Hematopoietic multipotent progenitor cell treated with erythropoietin and hydrocortisone succinate and interleukin-3 and kit ligand, for 17 days (in vitro differentiated cells): ENCODE measurements at regions not wholly inside any gene's neighbourhood (a gene's known extent, or its start where the extent isn't known, plus 50 kb on each side); places are given as distances from the start of the nearest gene placed in this dataset.
"Not testable (repeated sequence)": the region's sequence is repeated elsewhere in the genome, so short reads cannot be mapped to it uniquely, and the experiment has no call there.

Experiments
- DNase-seq: peaks from one replicate; pipeline ENCODE4 v3.0.0-alpha.2; 2015; ENCODE audit warnings: low spot score

DNA sequence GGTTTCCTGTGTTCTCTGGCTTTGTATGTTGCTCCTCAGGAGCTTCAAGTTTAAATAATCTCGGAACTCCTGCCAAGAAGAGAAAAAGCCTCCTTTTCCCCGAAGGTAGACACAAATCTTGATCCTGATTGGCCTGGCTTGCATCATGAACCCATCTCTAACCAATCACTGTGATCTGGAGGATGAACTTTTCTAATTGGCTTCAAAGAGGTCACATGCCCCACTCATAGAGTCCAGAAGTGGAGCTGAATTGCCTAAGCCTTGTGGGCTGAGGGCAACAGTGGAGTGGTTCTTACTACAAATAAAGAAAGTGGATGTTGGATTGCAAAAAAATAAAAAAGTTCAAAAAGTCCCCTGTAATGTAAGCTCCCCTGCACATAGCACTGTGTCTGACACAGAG is 245.9 kb downstream of the MID1IP1 start:
- no peak for DNase-seq

DNA sequence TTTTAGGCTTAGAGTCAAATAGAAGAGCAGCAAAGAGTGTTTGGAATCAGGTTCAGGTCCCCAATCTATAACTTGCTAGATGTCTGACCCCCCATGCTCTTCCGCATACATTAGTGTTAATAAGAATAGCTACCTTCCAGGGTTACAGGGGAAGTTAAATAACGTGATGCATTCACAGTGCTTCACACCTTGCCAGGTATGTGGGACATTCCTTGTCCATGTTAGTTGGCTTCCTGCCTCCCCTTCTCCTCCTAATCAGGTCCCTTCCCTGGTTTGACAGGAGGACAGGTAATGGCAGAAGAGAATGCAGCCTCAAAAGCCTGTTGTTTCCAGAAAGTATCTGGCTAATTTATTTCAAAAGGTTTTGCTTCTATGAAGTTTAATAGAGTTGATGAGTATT is 248.7 kb downstream of the MID1IP1 start:
- no peak for DNase-seq

DNA sequence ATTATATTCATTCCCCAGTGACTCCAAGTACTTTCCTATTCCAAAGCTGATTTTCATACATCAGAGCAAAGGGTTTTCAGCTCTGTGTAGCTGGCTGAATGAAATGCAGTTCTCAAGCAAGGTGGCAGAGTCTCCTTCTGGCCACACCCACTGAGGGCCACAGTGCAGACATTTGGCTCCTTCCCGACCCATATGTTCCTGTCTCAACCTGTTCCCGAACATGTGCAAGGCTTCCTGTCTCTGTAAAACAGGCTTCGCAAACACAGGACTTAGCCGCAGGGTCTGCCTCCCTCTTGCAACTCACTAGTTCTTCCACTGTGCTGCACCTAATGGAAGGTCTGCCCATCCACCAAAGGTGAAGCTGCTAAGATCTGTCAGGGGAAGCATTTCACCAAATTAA is 249.2 kb downstream of the MID1IP1 start:
- DNase-seq: no peak

DNA sequence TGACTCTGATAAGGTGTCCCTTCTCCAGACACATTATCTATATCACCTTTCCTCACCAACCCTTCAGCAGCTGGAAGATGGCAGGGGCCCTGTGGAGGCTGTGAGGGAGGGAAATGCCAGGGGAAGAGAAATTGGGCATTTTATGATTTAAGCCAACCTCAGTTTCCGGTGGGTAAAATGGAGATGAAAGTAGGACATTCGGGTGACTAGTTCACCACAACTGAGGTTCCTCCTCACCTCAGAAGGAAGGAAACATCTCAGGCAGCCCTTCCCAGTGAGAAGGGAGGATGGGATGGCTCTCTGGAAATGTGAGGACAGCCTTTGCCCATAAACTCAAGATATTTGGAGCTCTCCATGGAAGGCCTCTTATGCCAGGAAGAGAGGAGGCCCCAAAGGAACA is 251.5 kb downstream of the MID1IP1 start:
- no peak for DNase-seq

DNA sequence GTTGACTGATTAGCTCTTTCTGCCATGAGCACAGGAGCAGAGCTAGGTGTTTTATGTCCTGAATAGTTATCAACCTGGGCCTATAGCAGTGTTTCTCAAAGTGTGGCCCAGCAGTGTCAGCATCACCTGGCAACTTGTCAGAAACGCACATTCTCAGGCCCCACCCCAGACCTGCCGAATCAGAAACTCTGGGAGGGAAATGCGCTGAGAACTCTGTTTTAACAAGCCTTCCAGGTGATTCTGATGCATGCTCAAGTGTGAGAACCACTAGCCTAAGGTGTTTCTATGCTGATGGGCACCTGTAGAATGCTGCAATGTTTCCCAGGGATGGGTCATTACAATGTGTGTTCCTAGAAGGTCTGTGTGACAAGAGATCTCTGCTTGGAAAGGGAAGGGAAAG is 257.5 kb downstream of the MID1IP1 start:
- no peak for DNase-seq

DNA sequence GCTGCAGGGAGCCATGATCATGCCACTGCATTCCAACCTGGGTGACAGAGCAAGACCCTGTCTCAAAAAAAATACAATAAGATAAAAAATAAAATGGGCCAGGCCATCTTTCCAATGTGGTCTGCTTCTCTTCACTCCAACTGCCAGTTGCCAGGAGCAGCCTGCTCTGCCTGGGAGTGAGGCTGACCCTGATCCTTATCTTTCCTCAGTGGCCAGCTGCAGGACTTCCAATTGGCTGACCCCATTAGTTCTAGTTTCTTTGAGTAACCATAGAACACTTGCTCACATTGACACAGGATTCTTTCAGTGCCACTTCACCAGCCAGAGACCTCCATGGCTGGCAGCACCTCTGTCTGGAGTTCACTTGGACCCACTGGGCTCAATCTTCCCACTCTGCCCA is 258.6 kb downstream of the MID1IP1 start:
- DNase-seq: no peak

DNA sequence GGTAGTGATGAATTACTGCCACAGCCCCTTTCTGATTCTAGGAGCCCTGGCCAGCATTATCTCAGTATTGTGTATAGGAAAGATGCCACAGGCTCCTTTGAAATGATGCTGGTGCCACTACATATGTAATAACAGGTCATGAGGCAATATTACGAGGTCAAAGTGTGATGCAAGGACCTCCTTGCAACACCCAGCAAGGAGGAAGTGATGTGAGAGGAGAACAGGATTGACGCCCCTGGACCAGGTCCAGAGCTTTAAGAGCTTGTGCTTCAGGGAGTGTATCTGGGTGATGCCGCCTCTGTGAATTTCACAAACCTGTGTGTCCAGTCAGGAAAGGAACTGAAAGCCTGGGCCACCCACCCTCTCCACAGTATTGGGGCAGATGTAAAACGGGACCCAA is 261.8 kb downstream of the MID1IP1 start:
- no peak for DNase-seq

DNA sequence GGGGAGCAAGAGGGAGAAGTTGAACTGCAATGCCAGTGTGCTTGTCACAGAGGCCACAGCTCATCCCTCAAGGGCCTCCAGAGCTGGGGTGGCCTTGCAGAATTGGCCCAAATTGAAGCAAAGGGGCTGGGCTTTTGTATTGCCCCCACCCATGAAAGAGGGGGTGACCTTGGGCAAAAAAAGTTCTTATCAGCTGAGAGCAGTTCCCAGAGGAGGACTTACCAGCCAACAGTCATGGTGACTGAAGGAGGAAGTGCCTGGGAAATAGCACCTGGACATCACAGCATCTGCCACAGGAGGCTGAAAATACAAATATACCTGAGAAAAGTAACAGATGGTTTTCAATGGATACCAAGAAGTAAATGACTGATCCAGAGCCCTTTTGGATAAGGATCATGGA is 262.4 kb downstream of the MID1IP1 start:
- DNase-seq: no peak

DNA sequence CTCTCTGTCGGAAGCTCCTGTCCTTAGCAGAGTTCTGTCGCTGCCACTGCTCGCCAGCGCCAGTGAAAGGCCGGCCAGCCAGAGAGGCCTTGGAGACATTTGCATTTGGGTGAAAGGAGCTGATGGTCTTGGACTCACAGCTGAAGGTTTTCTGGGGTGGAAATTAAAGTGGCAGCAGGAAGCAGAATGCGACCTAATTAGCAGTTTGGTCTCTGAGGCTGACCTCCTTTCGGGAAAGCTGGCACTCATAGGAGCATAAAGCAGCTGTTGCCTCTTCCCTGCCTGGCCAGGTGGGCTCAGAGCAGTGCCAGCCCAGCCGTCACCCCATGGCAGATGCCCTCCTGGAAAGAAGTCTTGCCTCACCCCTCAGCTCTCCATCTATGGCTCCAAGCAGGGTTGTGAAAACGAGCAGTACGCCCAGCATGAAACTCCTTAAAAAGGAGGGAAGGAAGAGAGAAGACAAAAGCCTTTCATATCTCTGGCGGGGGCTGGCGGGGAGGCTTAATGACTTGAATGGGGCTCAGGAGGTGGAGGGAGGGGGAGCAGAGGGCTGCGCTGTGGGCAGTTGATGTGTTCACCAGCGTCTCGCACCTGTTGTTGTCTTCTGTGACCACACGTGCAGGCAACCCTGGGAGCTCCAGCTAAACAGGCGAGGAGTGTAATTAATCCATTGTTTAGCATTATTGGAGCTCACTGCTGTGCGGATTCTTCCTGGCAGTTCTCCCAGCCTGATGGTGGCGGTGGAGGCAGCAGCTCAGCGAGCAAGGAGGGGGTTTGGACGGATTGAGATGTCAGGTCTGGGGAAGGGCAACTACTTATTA is 264.0 kb downstream of the MID1IP1 start:
- DNase-seq: no peak

DNA sequence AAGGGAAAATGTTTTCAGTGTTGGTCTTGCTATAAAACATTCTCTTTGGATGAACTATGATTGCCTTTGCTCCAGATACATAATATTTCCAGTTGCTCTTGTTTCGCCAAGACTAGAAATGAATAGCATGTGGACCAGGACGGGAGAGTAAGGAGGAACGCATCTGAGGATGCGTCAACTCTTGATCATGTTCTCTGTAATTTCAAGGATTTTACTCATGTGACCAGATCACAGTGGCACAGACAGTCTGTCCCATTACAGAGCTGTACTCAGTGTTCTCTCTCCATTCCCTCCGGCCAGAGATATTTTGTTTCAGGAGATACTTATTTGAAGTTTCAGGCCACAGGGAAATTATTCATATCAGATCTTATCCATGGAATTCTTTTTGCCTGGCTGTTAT is 266.6 kb downstream of the MID1IP1 start:
- DNase-seq: no peak

DNA sequence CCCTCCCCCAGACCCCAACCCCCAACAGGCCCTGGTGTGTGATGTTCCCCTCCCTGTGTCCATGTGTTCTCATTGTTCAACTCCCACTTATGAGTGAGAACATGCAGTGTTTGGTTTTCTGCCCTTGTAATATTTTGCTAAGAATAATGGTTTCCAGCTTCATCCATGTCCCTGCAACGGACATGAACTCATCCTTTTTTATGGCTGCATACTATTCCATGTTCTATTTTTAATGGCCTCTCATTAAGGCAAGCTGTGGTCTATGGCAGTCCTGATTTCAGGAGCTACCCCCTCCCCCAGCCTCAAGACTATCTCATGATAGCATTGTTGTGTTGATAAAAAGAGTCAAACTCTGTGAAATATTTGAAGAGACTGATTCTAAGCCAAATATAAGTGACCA is 267.4 kb downstream of the MID1IP1 start:
- DNase-seq: not testable (repeated sequence)

DNA sequence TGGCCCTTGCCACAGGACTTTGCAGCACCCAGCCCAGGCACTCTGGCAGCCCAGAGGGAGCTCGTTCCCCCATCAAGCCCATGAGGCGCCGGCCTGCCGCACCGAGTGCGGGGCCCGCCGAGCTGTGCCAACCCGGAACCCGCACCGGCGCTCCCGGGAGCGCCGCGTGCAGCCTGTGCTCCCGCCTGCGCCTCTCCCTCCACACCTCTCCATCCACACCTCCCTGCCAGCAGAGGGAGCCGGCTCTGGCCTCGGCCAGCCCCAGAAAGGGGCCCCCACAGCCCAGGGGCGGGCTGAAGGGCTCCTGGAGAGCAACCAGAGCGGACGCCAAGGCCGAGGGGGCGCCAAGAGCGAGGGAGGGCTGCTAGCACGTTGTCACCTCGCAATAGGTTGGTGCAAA is 268.8 kb downstream of the MID1IP1 start:
- no peak for DNase-seq

DNA sequence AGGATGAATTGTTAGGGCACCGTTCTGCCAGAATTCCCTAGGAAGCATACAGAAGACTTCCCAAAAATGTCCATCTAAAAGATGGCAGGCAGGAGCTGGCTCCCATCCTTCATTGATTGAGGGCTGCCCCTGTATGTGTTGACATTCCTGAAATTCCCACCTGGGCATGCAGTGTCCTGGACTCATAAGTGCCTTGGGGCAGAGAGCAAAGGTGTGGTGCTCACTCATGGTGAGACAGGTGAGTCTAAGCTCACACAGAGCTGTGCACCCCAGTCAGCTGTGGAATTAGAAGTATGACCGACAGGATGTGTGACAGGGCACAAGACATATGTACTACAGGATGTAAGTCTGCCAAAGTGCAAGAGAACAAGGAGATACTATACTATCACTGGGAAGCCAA is 271.9 kb downstream of the MID1IP1 start:
- no peak for DNase-seq

DNA sequence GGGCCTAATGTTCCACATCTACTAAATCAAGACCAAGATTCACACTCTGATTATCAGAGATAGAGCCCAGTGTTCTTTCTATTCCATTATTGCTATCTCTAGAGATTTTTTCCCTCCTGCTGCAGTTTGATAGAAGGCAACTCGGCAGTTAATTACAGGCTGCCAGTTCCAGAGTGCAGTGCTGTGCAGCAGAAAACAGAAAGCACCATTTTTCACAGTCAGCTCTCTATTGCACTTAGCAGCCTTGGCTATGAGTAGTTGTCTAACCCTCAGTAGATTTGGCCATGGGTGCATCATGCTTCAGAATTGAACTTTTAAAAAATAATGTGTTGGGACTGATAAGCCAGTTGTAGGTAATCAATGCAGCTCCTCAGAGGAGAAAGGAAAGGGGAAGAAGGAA is 295.3 kb downstream of the MID1IP1 start:
- no peak for DNase-seq

DNA sequence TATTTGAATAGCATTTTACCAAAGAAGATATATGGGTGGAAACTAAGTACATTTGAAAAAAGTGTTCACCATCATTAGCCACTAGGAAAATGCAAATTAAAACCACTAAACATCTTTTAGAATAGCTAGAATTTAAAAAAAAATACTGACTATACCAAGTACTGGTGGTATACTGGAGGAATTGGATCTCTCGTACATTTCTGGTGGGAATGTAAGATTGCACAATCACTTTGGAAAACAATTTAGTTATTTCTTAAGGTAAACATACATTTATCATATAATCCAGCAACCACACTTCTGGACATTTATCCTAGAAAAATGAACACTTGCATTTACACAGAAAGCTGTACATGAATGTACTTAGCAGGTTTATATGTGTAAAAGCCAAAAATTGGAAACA is 303.5 kb downstream of the MID1IP1 start:
- DNase-seq: no peak

DNA sequence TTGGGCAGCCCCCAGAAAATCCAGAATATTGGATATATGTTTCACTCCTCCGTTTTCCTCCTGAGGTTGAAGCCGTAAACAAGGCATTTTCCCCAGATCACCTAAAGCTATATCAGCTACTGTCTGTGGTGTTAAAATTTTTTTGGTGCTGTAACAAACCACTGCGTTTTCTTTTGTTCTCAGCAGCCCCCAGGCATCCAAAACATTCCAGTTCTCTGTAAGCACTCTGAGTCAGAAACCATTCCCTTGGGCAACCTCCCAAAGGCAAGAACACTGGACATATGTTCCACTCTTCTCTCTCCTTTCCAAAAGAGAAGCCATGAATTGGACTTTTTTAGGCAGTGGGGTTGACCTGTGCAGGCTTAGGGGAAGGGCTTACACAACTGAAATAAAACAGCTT is 310.9 kb downstream of the MID1IP1 start:
- DNase-seq: no peak

DNA sequence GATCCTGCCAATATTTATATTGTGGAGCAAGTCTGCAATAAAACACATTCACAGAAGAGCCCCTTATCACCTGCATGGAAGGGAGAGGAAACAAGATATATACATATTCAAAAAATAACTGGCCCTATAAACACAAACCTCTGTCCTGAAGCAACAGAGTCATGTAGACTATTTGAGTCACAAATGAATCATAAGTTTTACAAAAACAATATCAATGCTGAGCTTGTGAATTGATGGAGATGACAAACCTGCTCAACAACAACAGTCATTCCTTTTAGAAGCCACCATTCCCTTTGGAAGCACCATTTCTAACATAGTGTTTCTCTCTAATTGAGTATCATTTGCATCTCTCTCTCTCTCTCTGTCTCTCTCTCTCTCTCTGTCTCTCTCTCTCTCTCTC is 313.9 kb downstream of the MID1IP1 start:
- DNase-seq: no peak

DNA sequence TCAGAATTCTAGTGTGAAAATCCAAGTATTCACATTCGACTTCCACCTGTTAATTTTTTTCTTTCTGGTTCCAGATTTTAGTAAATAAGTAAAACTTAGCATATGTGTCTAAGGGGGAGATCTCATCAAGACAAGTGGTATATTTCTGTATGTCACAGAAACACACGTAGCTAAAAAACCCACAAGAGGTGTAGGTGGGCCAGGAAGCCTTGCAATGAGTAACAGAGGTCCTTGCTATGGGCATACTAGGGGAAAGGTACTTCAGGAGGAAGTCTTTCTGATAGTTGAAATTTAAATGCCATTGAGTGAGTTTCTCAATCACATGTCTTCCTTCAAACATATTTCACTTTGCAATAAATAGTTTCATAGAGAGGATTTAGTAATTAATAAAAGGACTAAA is 315.8 kb downstream of the MID1IP1 start:
- no peak for DNase-seq

DNA sequence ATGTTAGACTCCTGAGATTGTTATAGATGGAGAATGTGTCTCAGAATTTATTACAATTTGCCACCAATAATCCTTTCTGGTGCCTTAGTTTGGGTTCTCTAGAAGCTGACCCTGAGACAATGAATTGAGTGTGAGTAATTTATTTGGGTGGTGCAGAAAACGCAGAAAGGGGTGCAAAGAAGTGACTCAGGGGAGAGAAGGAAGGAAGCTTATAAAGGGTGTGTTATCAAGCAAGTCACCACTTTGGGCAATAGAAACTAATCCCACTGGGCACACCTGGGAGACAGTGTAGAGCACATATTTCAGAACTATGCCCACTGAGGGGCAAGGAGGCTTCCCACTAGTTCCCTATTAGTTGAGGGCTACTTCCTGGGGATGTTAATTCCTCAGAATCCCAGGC is 320.6 kb downstream of the MID1IP1 start:
- no peak for DNase-seq

DNA sequence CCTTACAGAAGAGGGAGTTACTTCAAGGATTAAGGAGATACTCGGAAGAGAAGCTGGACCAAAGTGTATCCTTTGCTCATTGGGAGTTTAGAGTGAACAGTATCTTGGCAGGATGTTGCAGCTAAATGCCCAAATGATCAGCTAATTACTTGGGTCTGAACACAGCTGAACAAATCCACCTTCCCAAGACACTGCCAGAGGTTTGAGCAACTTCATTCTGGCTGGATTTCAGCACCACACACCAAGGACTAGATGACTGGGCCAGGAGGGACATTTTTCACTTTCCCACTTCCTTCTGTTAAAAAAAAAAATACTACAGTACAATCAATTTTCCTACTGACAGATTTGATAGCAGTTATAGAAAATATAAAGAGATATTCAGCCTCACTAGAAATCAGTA is 324.6 kb downstream of the MID1IP1 start:
- no peak for DNase-seq

DNA sequence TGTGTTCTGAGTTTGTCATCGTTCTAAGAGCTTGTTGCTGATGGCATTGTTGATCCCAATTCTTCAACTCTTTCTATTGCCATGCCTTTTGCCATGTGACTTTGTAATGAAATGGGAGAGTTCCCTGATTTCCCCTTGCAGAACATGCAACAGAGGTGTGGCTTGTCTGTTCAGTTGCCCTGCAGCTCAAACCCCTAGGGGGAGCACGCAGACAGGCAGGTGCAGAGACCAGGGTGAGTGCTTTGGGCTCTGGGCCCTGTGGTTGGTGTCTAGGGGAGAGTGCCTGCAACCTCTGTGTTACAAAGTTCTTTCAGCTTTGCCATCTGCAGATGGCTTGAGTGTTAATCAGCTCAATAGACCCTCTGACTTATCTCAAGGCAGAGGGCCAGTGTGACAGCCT is 332.7 kb downstream of the MID1IP1 start:
- no peak for DNase-seq

DNA sequence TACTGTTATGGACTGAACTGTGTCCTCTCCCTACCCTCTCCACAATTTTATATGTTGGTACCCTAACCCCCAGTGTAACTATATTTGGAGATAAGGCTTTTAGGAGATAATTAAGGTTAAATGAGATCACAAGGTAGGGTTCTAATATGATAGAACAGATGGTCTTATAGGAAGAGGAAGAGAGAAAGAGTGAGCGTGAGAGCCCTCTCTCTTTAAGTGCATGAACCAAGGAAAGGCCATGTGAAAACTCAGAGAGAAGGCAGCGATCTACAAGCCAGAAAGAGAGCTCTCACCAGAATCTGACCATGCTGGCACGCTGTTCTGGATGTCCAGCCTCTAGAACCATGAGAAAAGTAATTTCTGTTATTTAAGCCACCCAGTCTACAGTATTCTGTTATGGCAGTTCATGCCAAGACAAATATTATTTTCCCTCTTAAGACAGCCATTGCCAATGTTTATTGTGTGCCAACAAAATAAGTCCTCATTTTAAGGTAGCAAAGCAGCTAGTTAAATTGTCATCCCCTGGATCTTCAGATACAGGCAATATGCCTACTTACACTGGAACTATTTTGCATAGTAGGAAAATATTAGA is 336.2 kb downstream of the MID1IP1 start:
- no peak for DNase-seq

DNA sequence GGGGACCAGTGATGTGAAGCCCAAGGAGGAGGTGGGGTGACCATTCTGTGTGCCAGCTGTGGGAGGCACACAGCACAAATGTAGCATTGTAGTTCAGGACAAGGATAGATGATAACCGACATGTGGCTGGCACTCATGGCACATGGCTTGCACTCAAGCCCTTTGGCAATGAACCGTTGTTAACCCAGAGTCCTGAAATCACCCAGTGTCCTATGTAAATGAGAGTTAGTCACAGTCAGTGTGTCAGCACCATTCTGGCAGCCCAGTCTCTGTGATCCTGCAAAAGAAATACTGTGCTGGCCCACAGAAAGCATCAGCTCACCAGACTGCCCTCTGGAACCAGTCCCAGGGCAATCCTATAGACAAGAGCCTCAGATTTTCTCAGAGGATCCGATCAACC is 339.3 kb downstream of the MID1IP1 start:
- no peak for DNase-seq

DNA sequence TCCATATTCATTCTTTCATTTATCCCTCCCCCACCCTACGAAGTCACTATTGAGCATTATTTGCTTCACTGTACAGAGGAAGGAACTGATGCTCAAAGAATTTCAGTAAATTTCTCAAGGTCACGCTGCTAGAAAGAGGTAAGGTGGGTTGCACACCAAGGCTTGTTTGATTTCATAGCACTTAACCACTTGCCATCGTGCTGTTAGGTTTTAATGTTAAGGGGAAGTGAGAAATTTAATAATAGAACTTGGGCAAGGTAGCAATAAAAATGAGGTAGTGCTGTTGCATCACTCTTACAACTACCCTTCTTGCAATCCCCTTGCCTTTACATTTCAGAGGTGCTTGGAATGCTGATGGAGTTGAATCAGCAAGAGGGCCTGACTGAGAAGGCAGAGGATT is 343.1 kb downstream of the MID1IP1 start:
- no peak for DNase-seq
